SK-N-SH (cell line): ENCODE measurements at regions not wholly inside any gene's neighbourhood (a gene's known extent, or its start where the extent isn't known, plus 50 kb on each side); places are given as distances from the start of the nearest gene placed in this dataset.

Experiments
- JUND ChIP-seq: IDR thresholded peaks from 2 replicates; pipeline ENCODE4 v1.4.0; 2012
- MXI1 ChIP-seq: IDR thresholded peaks from 2 replicates; pipeline ENCODE4 v1.6.1; 2012; ENCODE audit warnings: mild to moderate bottlenecking, low read depth, low read length, improper control_type of control experiment
- POLR2AphosphoS5 ChIP-seq: IDR thresholded peaks from 2 replicates; pipeline ENCODE4 v1.6.1; 2012; ENCODE audit warnings: low read depth, low read length
- TF ChIP-seq, protein P1 (sequence below): fragments of 200-600 bp; sonication (generic); IDR thresholded peaks from 2 replicates; pipeline ENCODE4 v1.6.1; 2017; ENCODE audit warnings: antibody characterized with exemption, mild to moderate bottlenecking, moderate library complexity
- TF ChIP-seq, protein P2 (sequence below): IDR thresholded peaks from 2 replicates; pipeline ENCODE4 v1.6.1; 2012; ENCODE audit warnings: mild to moderate bottlenecking, low read depth, low read length, moderate library complexity

DNA sequence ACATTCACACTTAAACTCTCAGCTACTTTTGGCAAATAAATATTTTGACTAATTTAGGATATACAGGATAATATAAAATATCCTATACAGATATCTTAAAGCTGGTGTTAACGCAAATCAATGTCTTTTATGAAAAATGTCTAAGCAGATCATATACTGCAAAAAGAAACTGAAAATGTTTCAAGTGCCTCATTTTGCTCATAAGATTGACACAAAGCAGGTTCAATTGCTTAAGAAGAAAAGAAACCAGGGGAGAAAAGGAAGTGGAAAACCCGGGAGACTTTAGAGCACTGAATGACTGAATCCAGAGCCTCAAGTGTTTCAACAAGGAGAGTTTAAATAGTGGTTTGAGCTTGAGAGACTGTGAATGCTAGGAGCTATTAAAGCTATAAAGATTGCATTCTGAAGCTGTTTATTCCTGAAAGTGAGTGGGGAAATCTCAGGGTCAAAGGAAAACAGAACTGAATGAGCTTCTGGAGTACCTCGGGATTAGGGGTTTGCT, 1943.0 kb downstream of the MRPL39 start:
- TF ChIP-seq, protein P1, sequence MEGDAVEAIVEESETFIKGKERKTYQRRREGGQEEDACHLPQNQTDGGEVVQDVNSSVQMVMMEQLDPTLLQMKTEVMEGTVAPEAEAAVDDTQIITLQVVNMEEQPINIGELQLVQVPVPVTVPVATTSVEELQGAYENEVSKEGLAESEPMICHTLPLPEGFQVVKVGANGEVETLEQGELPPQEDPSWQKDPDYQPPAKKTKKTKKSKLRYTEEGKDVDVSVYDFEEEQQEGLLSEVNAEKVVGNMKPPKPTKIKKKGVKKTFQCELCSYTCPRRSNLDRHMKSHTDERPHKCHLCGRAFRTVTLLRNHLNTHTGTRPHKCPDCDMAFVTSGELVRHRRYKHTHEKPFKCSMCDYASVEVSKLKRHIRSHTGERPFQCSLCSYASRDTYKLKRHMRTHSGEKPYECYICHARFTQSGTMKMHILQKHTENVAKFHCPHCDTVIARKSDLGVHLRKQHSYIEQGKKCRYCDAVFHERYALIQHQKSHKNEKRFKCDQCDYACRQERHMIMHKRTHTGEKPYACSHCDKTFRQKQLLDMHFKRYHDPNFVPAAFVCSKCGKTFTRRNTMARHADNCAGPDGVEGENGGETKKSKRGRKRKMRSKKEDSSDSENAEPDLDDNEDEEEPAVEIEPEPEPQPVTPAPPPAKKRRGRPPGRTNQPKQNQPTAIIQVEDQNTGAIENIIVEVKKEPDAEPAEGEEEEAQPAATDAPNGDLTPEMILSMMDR, result no peak
- no peak for TF ChIP-seq JUND
- no peak for TF ChIP-seq MXI1
- TF ChIP-seq, protein P2, sequence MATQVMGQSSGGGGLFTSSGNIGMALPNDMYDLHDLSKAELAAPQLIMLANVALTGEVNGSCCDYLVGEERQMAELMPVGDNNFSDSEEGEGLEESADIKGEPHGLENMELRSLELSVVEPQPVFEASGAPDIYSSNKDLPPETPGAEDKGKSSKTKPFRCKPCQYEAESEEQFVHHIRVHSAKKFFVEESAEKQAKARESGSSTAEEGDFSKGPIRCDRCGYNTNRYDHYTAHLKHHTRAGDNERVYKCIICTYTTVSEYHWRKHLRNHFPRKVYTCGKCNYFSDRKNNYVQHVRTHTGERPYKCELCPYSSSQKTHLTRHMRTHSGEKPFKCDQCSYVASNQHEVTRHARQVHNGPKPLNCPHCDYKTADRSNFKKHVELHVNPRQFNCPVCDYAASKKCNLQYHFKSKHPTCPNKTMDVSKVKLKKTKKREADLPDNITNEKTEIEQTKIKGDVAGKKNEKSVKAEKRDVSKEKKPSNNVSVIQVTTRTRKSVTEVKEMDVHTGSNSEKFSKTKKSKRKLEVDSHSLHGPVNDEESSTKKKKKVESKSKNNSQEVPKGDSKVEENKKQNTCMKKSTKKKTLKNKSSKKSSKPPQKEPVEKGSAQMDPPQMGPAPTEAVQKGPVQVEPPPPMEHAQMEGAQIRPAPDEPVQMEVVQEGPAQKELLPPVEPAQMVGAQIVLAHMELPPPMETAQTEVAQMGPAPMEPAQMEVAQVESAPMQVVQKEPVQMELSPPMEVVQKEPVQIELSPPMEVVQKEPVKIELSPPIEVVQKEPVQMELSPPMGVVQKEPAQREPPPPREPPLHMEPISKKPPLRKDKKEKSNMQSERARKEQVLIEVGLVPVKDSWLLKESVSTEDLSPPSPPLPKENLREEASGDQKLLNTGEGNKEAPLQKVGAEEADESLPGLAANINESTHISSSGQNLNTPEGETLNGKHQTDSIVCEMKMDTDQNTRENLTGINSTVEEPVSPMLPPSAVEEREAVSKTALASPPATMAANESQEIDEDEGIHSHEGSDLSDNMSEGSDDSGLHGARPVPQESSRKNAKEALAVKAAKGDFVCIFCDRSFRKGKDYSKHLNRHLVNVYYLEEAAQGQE, result no peak
- no peak for TF ChIP-seq POLR2AphosphoS5
